ENCODE measurements at regions not wholly inside any gene's neighbourhood (a gene's known extent, or its start where the extent isn't known, plus 50 kb on each side); places are given as distances from the start of the nearest gene placed in this dataset.

- no peaks in the 10 kb centered on the region for H3K36me3 Mint-ChIP-seq (ENCODE audit: low read depth)
- no peak overlapping the region for H3K27ac Mint-ChIP-seq (ENCODE audit: unreplicated experiment)
- no peaks in the 10 kb centered on the region for H3K4me1 Mint-ChIP-seq
- peaks cover 2% of the 10 kb centered on the region for H3K9me3 Mint-ChIP-seq
- DNase-seq (ENCODE audit: low read depth, low spot score): no peak
- H3K27me3 Mint-ChIP-seq (ENCODE audit: low read depth): peaks cover 2% of the 10 kb centered on the region
- H3K4me3 Mint-ChIP-seq: no peak overlapping the region
- no peak for TF ChIP-seq CTCF (conservative IDR thresholded peaks at IDR 0.05)
Measured at GRCh38 chr9:88189371-88189770, 51.1 kb upstream of the SPATA31C2 start.
